Hematopoietic multipotent progenitor cell treated with erythropoietin and hydrocortisone succinate and interleukin-3 and kit ligand, for 4 days (in vitro differentiated cells): ENCODE measurements at regions not wholly inside any gene's neighbourhood (a gene's known extent, or its start where the extent isn't known, plus 50 kb on each side); places are given as distances from the start of the nearest gene placed in this dataset.
A peak's percentile ranks its signal among the peaks of the same experiment; 100 is the strongest.
"Not testable (repeated sequence)": the region's sequence is repeated elsewhere in the genome, so short reads cannot be mapped to it uniquely, and the experiment has no call there.

Source experiments
- DNase-seq: peaks from one replicate; pipeline ENCODE4 v3.0.0-alpha.2; 2015

DNA sequence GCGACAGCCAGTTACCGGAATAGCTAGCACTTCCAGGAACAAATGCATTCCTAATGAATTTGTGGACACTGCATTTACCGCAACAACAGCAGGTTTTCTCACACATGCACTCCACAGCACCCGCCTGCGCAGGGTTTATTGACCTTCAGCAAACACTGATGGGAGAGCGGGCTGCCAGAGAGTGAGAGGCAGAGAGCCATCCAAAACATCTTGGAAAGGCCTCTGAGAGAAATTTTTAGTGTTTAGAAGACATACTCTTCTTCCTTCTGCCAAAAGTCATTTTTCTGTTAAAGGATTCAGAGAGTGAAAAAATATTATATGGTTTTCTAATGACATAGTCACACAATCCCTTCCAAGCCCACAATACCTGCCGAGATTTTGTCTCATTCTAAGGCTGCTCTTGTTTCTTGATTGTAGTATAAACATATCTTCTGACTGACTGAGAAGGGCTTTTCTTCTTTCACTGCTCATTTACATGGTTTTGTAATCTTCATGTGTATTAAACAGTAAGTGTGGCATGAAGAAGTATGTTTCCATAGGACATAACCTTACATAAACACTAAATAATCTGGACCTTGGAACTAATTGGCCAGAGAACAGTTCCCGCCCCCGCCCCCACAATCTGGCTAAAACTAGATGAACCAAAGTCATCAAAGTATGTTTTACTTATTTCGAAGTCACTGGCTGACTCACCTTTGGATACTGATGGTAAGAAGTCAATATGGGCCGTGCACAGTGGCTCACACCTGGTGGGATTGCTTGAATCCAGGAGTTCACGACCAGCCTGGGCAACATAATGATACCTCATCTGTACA is 432.5 kb upstream of the MEF2C start:
- no peak for DNase-seq

DNA sequence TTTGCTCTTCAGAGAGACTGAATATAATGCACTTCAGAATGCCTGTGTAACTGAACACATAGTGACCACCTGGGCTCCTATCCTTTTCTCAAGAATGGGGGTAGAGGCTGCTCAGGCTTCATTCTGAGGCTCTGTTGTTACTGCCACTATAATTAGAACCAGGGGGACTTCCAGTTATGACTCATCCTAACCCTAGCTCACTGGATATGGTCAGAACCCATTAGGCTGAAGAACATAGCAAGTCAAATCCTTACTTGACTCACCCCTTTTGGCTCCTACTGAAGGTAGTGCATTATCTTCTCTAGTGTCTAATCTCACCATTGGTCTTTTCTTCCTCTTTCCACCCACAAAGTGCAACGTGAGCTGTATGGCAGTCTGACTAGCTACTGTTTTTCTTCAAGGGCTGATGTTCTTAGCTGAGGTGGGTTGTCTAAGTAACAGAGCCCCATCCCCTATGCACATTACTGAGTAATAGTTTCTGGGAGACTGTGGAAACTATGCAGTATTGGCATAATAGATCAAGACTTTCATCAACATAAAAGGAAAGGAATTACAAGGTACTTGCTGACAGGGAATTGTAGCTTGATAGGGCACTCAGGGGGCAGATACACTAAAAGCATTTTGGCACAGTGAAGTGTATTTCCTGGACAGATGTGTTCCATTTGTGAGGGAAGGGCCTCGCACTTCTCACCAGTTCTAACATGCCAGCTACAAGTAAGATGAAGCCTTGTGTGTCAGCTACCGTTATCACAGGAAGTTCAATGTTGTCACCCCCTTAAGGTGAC is 431.0 kb upstream of the MEF2C start:
- peak; percentile 64 for DNase-seq

DNA sequence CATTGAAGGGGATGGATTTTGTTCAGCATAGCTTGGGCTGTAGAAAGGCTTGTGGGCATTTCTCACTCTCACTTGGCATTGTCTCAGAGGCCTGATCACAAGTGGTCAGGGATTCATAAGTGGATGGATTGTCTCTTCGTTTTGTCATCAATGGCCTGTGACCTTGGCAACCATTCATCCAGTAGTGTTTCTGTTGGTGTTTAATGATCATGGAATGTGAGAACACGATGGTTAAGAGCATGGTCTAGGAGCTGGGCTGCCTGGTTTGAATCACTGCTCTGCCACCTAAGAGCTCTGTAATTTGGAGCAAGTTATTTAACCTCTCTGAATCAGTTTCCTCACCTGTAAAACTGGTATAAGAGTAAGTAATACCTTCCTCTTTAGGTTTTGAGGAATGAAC is 430.1 kb upstream of the MEF2C start:
- DNase-seq, result no peak

DNA sequence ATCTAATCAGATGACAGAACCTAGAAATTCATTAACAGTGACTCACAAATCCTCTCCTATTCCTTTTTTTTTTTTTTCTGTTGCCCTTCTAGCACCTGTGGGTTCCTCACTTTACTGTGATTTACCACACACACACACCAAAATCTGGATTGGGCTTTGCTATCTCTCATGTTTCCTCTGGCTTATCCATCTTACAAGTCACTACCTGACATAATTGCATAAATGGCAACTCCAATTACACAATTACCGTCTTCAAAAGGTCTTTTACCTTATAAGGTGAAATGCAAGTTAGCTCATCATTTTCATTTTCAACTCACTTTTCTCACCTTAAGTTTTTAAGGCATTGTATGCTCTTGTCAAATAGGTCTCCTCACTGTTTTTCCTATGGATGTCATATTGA is 426.3 kb upstream of the MEF2C start:
- no peak for DNase-seq

DNA sequence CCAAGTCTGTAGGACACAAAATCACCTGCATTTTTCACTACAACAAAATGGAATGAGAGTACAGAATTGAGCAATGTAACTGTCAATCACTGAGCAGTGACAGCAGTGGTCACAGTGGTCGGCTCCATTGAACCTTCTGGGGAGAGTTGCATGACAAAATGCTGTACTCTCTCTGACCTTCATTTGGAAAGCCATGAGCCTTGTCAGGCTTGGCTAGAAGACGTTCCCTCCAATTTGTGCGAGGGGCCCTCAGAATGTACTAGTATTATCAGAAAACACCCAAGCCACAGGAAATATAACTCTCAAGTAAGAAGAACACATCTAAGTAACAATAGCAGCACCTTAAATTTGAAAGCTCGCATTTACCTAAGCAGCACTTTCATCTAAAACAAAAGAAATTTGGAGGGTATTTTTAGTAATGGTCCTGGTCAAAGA is 425.6 kb upstream of the MEF2C start:
- DNase-seq, result no peak

DNA sequence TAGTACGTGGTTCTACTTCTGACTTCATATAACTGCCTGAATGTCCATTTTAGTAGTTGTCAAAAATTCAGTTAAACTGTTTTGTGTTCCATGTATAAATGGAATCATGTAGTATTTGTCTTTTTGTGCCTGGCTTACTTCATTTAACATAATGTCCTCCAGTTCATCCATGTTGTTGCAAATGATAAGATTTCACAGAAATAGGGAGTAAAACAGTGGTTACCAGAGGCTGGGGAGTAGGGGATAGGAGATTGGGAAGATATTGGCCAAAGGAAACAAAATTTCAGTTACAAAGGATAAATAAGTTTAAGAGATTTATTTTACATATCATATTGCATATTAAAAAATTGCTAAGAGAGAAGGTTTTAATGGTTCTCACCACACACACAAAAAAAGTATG is 425.0 kb upstream of the MEF2C start:
- no peak for DNase-seq

DNA sequence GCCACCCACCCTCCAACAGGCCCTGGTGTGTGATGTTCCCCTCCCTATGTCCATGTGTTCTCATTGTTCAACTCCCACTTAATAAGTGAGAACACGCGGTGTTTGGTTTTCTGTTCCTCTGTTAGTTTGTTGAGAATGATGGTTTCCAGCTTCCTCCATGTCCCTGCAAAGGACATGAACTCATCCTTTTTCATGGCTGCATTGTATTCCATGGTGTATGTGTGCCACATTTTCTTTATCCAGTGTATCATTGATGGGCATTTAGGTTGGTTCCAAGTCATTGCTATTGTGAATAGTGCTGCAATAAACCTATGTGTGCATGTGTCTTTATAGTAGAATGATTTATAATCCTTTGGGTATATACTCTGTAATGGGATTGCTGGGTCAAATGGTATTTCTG is 424.2 kb upstream of the MEF2C start:
- not testable (repeated sequence) for DNase-seq

DNA sequence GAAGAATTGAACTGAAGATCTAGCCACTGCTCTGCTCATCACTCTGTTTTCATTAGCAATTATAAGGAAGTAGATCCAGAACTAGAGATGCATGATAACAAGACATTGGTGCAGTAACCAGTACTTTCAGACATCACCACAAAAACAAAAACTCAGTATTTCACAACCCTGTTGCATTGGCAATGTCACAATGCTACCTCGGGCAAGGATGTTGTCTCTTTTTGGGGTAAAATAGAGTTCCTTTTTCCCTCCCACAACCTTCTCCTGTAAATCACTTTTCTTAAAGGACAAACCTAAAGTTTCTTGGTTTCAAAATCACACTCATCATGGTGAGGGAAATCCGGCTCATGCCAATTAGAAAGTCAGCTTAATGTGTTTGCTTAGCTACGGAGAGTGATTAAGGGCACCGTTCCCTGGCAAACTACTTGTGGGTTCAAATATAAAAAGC is 420.1 kb upstream of the MEF2C start:
- peak; percentile 72 for DNase-seq

DNA sequence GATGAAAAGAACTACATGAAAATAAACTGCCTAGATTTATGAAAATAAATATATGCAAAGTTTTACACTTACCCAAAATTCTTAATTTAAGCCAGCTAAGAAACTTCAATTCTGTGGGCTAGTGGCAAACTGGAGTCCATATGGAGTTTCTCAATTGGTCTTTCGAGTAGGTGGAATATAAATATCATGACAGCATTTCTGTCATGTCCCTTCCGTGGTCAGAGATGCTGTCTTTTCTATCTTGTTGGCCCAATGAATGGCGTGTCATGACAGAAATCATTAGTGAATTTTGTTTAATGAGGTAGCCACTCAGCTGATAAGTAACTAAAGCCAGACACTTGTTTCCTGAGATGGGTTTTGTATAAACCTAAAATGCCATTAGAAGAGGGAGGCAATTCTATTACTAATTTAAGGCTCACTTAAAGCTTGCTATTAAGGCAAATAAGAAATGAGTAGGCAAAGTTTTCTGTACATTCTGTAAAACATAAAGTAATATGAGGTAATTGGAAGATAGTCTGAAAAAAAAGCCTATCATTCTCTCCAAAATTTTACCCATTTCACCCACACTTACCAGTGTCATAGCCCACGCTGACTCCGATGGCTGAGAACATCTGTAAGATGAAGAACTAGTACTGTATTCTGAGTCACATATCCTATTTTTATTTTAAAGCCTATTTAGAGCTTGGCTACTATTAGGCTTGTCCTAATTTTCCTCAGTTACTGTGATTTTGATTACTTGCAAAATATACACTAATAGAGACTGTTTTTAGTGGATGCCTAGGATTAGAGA is 419.3 kb upstream of the MEF2C start:
- no peak for DNase-seq

DNA sequence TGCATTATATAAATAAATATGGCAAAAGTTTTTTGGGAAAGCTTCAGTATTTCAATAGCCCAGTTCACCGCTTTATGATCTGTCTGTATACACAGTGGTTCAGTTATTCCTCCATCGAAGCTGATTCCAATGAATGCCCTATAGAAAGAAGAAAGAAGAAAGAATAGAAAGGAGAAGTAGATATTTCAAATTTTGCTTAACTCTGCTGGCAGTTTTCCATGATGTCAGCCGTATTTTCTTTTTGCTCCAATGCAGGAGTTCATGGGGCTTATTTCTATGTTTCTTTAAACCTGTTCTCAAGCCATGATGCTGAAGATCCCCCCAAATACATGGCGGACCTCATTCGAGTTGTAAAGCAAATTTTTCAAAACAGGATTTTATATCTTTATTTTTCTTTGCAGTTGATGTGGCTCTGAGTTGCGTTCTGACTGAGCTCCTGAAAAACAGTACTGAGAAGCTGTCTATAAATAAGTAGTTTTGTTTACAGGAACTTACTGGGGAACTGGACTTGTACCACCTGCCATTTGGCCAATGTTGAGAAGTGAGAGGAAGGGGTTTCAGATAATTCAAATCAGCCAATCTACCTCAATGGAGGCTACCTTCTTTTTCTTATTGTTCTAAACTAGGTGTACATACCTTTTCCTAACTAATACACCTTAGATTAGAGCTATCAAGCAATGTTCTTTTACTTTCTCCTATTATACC is 418.5 kb upstream of the MEF2C start:
- DNase-seq, result no peak

DNA sequence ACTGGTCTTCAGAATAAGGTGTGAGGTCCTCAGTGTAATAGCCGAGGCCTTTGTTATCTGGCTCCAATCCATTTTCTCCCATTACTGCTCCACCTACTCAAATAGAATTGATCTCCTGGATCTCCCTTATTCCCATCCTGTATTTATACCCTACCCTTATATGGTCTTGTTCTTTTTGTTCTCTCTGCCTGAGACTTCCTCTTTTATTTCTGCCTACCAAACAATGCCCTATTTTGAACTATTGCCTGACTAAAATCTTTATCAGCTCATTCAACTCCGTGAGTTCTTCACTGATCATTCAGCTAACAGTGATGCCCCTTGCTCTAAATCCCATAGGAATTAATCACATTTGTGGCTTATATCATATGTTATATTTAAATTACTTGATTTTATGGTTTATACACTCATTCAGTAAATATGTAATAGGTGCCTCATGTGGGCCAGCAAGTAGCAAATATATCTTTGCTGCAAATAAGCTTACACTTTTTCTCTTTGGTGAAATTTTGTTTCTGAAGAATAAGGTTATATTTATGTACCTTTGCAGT is 417.5 kb upstream of the MEF2C start:
- peak; percentile 46 for DNase-seq

DNA sequence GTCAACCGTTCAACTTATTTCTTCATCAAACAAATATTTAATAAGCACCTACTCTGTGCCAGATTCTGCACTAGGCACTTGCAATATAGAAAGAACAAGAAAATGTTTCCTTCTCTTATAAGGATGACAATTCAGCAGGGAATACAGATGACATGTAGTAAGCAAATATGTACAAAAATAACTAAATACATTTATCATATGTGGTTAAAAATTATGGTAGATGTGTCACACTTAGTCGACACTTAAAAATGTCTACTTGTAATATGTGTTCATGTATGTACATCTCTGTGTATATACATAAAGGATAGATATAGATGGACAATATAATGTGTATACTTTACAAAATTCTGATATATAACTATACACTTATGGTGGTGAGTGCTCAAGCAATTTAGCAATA is 417.0 kb upstream of the MEF2C start:
- no peak for DNase-seq

DNA sequence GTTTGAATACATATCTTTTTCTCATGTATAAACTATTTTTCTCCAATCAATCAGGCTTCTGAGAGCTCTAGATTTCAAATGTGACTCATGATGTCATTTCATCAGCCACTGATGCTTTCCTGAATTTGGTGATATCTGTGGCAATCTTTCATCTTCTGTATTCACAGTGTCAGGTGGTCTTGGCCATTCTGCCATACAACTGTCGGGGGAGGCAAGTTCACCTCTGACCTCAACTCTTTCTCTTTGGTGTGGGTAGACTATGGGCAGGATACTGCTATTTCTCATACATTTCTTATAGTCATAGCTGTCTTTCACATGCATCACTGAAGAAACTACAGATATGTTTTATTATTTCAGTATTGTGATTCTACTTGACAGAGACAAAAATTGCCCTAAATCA is 414.1 kb upstream of the MEF2C start:
- no peak for DNase-seq

DNA sequence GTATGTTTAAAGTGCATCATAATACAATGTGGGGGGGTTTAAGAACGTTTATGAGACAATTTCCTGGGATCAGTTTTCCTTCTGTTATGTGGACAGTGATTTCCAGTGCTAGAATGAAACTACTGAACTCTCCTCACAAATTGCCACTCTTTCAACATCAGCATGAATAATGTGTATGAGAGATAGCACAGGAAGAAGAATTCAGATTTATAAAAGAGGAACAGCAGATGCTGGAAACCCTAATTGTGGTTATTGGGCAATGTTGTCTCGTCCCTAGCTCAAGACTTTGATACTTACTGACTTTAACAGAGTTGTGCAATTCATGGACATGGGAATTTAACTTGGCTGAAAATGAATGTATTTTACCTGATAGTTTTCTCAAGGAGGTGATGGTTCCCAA is 410.8 kb upstream of the MEF2C start:
- peak; percentile 78 for DNase-seq

DNA sequence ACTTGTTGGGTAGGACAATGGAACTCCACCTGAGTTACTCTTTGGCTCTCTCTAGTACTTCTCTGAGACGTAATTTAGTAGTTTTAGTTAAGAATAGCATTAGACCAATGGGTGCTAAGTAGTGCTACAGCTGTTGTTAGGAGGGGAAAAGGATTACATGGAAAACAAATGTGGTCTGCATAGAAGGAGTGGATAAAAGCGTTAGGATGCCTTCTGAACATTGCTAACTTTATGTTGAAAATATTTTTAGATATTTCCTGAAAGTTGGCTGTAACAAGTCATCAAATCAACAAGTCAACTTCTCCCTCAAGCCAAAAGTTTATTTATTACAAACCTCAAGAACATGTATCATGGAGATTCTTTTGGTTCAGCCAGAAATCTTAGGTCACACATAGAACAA is 409.5 kb upstream of the MEF2C start:
- DNase-seq, result no peak

DNA sequence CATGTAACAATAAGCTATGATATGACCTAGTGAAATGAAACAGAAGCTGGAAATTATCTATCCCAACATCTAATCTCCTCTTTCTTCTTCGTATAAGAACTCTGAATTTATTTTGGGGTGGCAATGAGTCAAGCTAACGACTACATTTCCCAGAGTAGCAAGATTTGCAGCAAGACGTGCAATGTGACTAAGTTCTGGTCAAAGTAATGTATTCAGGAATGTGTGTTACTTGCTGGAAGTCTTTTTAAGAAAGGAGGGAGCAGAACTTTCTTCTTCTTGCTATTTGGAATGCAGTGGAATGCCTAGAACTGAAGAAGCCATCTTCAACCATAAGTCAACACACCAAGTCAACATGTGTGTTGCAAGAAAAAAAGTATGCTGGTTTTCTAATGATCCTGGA is 406.6 kb upstream of the MEF2C start:
- DNase-seq, result no peak

DNA sequence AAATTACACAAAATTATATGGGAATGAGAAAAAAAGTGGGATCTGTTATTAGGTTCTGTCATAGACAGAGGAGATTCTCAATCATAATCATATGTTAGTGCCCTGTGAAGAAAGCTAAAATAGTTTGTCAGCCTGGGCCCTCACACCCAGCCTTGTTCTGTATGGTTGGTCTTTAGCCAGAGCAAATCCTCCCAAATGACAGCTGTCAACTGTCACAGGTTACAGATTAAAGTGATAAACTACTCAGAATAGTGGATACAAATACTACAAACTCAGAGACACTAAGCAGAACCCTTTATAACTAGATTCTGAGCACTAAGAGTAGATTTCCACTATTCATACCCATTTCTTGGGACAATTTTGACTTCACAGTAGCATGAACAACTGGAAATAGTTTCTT is 405.0 kb upstream of the MEF2C start:
- DNase-seq, result no peak

DNA sequence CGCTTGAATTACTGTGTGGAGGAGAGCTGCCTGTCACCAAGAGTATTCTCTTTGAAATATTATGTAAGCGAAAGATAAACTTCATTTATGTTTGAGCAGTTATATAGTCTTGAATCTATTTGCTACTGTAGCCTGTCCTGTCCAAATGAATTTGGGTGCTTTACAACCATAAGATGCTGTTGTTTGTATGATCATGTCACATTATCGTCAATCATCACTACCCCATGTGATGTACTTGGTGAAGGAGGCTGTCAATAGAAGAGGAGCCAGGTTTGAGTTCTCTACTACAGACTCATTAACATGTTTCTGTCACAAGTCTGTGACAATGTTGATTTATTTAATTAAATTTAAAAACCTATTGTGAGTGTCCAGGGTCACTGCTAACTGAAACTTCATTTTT is 403.3 kb upstream of the MEF2C start:
- DNase-seq, result no peak

DNA sequence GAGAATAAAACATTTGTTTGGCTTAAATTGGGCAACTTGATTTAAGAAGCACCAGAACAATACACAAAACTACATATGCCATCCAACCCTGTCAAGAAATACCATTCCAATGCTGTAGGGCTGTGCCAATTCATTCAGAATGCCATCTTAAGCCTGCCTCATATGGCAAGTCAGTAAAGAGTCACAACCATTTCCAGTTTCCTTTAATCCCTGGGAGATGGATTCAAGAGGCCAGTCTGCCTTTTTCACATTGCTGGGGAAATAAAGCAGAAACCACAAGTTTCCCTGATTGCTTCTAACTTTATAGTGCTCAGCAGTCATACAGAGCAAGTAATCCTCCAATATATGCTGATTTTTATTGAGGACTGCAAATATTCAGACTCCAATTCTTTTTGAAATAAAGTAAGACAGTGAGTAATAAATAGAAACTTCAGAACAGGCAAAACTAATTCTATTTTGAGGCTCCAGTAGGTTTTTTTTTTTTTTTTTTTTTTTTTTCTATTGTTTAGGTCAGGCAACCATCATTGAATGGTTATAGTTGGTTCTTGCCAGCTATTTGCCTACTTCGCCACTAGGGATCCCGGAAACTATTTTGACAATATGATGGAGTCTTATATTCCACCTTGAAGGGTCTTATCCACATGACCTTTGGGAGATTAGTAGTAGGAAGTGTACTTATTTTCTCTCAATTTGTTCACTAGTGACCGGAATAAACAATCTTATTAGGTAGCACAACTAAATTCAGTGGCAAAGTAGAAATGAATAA is 400.9 kb upstream of the MEF2C start:
- DNase-seq, result no peak

DNA sequence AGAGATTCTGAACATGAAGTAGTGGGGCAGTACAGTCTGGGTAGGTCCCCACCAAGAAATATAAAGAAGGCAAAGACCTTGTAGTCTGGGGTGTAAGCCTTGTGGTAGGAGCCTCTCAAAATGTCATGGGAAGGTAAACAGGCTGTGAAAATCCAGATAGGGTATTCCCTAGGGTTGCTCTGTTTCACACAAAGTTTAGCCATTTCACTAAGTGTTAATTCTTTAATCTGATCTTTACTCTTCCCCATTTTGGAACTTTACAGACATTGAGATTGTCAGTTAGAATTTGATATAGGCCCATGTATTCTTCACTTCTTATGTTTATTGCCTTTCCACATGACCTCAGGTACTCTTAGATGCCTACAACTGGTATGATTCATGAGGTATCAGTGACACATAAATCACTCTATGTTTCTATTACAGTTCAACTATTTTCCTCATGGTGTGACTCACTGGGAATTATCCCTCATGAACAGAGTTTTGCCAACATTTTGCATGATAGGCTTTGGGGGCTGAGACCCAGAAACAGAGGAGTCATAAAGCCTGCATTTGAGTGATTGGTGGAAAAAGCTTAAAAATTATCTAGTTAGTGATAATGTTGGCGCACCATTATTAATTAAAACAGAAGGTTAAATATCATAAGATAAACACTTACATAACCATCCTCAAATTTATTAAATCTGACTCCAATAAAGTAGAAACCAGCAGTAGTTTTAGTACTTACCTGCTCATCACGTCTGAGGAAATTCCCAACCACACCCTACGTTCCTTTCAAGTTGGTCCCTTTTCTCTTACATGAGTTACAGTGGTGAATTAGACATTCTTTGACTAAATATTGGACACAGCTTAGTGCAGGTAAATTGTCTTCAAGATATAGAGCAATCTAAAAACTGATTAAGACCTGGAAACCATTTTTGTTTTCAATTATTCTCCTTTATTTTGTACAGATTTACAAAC is 399.8 kb upstream of the MEF2C start:
- DNase-seq, result no peak
